ENCODE measurements at regions not wholly inside any gene's neighbourhood (a gene's known extent, or its start where the extent isn't known, plus 50 kb on each side); places are given as distances from the start of the nearest gene placed in this dataset.
A peak's percentile ranks its signal among the peaks of the same experiment; 100 is the strongest.

DNA sequence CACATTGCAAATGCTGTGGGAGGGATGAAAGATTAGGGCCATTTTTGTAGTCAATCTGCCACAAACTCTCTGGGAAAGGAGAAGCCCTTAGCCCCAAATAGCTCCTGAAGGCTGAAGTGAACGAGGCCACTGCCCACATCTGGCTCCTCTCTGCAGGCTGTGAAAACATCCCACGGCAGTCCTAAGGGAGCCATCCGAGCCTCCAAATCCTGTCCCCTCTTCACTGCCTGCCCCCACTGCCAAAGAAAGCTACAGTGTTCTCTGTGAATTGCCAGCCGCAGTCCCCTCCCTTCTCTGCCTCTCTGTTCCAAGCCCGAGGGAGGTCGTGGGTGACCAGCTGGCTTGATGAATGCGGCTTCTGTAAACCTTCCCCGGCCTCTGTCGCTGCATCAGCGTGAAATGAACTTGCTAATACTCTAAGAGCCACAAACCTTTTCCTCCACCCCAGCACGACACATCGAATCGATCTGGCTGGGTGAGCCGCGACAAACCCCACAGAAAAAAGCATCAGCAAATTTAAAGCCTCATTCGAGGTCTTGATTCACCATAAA is 180.7 kb upstream of the NRXN3 start:
- H3K27me3 ChIP-seq (ENCODE audit: control insufficient read depth in 3 of 3, insufficient read depth in 3 of 3, low read depth in 1 of 3, low read length in 3 of 3), result peaks cover 0 to 8% (median 0%) of the 10 kb centered on the region in 3 experiments
- no peak for DNase-seq (ENCODE audit: low spot score)
- no peaks in the 10 kb centered on the region for H3K36me3 ChIP-seq (replicated peaks in 1 of 2; ENCODE audit: control insufficient read depth in 2 of 2, insufficient read depth in 2 of 2, low read length in 2 of 2)
- H2BK12ac ChIP-seq (ENCODE audit: low read length), result no peak overlapping the region
- no peak overlapping the region for H3K4ac ChIP-seq (ENCODE audit: low read length)
- no CpG with 5 or more reads among the region's 16 CpGs for WGBS, 2 donors (ENCODE audit: extremely low coverage in 2 of 2, insufficient read length in 2 of 2, insufficient replicate concordance in 1 of 2)
- no peak overlapping the region for H3K14ac ChIP-seq (ENCODE audit: low read length)
- no peak overlapping the region for H2BK5ac ChIP-seq (ENCODE audit: low read length)
- no peaks in the 10 kb centered on the region for H3K79me1 ChIP-seq (ENCODE audit: low read depth, low read length)
- H3K4me1 ChIP-seq (ENCODE audit: control insufficient read depth in 2 of 2, insufficient read depth in 1 of 2, low read depth in 1 of 2, low read length in 2 of 2), result peaks cover 0 to 8% of the 10 kb centered on the region in 2 donors
- H3K27ac ChIP-seq (replicated peaks; ENCODE audit: low read length), result no peak overlapping the region
- H3K9ac ChIP-seq (ENCODE audit: low read depth, low read length, poor library complexity), result peak overlapping the region; percentile 45
- H3K4me2 ChIP-seq (ENCODE audit: insufficient read depth, low read length, poor library complexity, severe bottlenecking), result peak overlapping the region; percentile 12
- H2BK15ac ChIP-seq (ENCODE audit: low read length), result no peak overlapping the region
- no peak overlapping the region for H2BK120ac ChIP-seq (ENCODE audit: low read depth, low read length)
- H4K8ac ChIP-seq (ENCODE audit: low read depth, low read length), result no peak overlapping the region
- H3K23ac ChIP-seq (ENCODE audit: low read depth, low read length, poor library complexity), result no peak overlapping the region
- H2AK5ac ChIP-seq (ENCODE audit: low read depth, low read length), result no peak overlapping the region
- H3K9me3 ChIP-seq (replicated peaks in 1 of 2; ENCODE audit: control insufficient read depth in 2 of 2, insufficient read depth in 1 of 2, low read depth in 1 of 2, low read length in 2 of 2), result no peaks in the 10 kb centered on the region
- H4K91ac ChIP-seq (ENCODE audit: low read depth, low read length, poor library complexity), result no peak overlapping the region
- no peak overlapping the region for H3K4me3 ChIP-seq (ENCODE audit: low read length in 2 of 2)
- H3K18ac ChIP-seq (ENCODE audit: low read length), result no peak overlapping the region
- peak overlapping the region; percentile 49 for H2AFZ ChIP-seq (ENCODE audit: low read length)

DNA sequence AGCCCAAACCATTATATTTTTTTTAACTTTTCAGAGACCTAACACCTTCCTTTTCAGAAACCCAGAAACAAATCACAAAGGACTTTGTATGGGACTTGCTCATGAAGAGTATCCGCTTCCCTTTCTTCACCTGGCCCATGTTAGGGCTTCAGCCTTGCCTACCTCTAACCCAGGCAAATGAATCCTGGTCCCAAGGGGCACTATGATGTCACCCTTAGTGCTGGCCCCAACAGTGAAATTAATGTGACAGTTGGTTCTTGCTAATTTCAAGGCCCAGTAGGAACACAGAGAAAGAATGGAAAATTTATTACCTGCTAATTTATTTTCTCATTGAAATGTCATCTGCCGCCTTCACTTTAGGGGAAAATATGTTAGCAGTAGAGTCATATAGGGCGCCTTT is 179.8 kb upstream of the NRXN3 start:
- Histone ChIP-seq H2BK5ac (ENCODE audit: low read length) (no peak overlapping the region), H3K27me3 (ENCODE audit: control insufficient read depth in 3 of 3, insufficient read depth in 3 of 3, low read depth in 1 of 3, low read length in 3 of 3) (peaks cover 0 to 8% (median 0%) of the 10 kb centered on the region in 3 experiments), H3K9me3 (replicated peaks in 1 of 2; ENCODE audit: control insufficient read depth in 2 of 2, insufficient read depth in 1 of 2, low read depth in 1 of 2, low read length in 2 of 2) (no peaks in the 10 kb centered on the region), H3K4me1 (ENCODE audit: control insufficient read depth in 2 of 2, insufficient read depth in 1 of 2, low read depth in 1 of 2, low read length in 2 of 2) (peaks cover 0 to 6% of the 10 kb centered on the region in 2 donors), H4K8ac (ENCODE audit: low read depth, low read length) (no peak overlapping the region), H3K4ac (ENCODE audit: low read length) (no peak overlapping the region), H2AK5ac (ENCODE audit: low read depth, low read length) (no peak overlapping the region), H3K79me1 (ENCODE audit: low read depth, low read length) (no peaks in the 10 kb centered on the region), H3K36me3 (replicated peaks in 1 of 2; ENCODE audit: control insufficient read depth in 2 of 2, insufficient read depth in 2 of 2, low read length in 2 of 2) (no peaks in the 10 kb centered on the region), H4K91ac (ENCODE audit: low read depth, low read length, poor library complexity) (no peak overlapping the region), H2AFZ (ENCODE audit: low read length) (no peak overlapping the region), H2BK15ac (ENCODE audit: low read length) (no peak overlapping the region), H2BK120ac (ENCODE audit: low read depth, low read length) (no peak overlapping the region), H3K27ac (replicated peaks; ENCODE audit: low read length) (no peak overlapping the region), H3K9ac (ENCODE audit: low read depth, low read length, poor library complexity) (no peak overlapping the region), H3K4me3 (ENCODE audit: low read length in 2 of 2) (no peak overlapping the region), H3K18ac (ENCODE audit: low read length) (no peak overlapping the region), H3K14ac (ENCODE audit: low read length) (no peak overlapping the region), H3K4me2 (ENCODE audit: insufficient read depth, low read length, poor library complexity, severe bottlenecking) (no peak overlapping the region), H3K23ac (ENCODE audit: low read depth, low read length, poor library complexity) (no peak overlapping the region), H2BK12ac (ENCODE audit: low read length) (no peak overlapping the region)
- DNase-seq (ENCODE audit: low spot score), result no peak
- WGBS, 2 donors (ENCODE audit: extremely low coverage in 2 of 2, insufficient read length in 2 of 2, insufficient replicate concordance in 1 of 2), result no CpG with 5 or more reads among the region's 3 CpGs

DNA sequence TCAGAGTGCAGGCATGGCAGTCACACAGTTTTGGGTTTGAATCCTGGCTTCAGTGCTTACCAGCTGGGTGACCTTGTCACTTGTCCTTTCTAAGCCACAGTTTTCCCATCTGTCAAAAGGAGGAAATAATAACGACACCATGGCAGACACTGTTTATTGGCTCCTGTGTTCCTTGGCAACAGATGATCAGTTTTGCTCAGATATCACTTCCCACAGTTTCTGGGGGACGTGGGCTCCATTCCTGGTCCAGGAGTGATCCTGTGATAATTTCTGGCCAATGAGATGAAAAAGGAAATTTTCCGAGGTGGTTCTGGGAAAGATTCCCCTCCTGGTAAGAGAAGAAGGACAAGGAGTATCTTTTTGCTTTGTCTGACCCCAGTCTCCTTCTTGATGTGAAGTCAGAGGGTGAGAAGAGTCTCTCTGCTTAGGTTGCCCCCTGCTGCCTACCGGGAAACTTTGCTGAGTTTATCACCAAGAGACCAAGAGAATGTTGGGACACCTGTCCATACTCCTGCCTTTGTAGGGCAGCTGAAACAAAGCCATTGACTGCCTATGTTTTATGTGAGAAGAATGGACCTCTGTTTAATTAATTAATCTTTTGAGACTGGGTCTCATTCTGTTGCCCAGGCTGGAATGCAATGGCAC is 178.9 kb upstream of the NRXN3 start:
- Histone ChIP-seq H3K14ac (ENCODE audit: low read length) (no peak overlapping the region), H4K91ac (ENCODE audit: low read depth, low read length, poor library complexity) (no peak overlapping the region), H3K9me3 (replicated peaks in 1 of 2; ENCODE audit: control insufficient read depth in 2 of 2, insufficient read depth in 1 of 2, low read depth in 1 of 2, low read length in 2 of 2) (no peaks in the 10 kb centered on the region), H2AFZ (ENCODE audit: low read length) (no peak overlapping the region), H3K4me3 (ENCODE audit: low read length in 2 of 2) (no peak overlapping the region), H3K4me2 (ENCODE audit: insufficient read depth, low read length, poor library complexity, severe bottlenecking) (no peak overlapping the region), H3K4ac (ENCODE audit: low read length) (no peak overlapping the region), H3K36me3 (replicated peaks in 1 of 2; ENCODE audit: control insufficient read depth in 2 of 2, insufficient read depth in 2 of 2, low read length in 2 of 2) (no peaks in the 10 kb centered on the region), H3K23ac (ENCODE audit: low read depth, low read length, poor library complexity) (no peak overlapping the region), H2BK12ac (ENCODE audit: low read length) (no peak overlapping the region), H2BK15ac (ENCODE audit: low read length) (no peak overlapping the region), H3K18ac (ENCODE audit: low read length) (no peak overlapping the region), H3K79me1 (ENCODE audit: low read depth, low read length) (no peaks in the 10 kb centered on the region), H2BK5ac (ENCODE audit: low read length) (no peak overlapping the region), H2AK5ac (ENCODE audit: low read depth, low read length) (no peak overlapping the region), H3K27me3 (ENCODE audit: control insufficient read depth in 3 of 3, insufficient read depth in 3 of 3, low read depth in 1 of 3, low read length in 3 of 3) (peaks cover 0 to 8% (median 0%) of the 10 kb centered on the region in 3 experiments), H3K9ac (ENCODE audit: low read depth, low read length, poor library complexity) (no peak overlapping the region), H3K4me1 (ENCODE audit: control insufficient read depth in 2 of 2, insufficient read depth in 1 of 2, low read depth in 1 of 2, low read length in 2 of 2) (peaks cover 0 to 6% of the 10 kb centered on the region in 2 donors), H2BK120ac (ENCODE audit: low read depth, low read length) (no peak overlapping the region), H4K8ac (ENCODE audit: low read depth, low read length) (no peak overlapping the region), H3K27ac (replicated peaks; ENCODE audit: low read length) (no peak overlapping the region)
- DNase-seq (ENCODE audit: low spot score), result no peak
- no CpG with 5 or more reads among the region's 4 CpGs for WGBS, 2 donors (ENCODE audit: extremely low coverage in 2 of 2, insufficient read length in 2 of 2, insufficient replicate concordance in 1 of 2)

DNA sequence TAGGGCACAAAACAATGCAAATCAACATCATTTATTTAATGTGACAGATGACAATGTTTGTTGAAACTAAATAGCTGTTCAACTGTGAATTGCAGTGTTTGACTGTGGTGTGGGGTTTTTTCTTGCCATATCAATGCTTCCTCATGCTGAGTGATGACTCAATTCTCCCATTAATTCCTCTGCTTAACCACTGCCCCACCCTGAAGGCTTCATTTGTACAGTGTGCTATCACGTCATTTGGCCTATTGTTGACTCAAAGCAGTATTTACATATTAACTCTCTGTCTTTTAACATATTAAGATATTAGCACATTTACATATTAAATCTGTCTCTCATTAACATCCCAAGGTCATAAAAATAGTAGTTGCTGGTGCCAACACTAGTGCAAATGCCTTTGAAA is 164.8 kb upstream of the NRXN3 start:
- Histone ChIP-seq H3K23ac (ENCODE audit: low read depth, low read length, poor library complexity) (no peak overlapping the region), H2BK5ac (ENCODE audit: low read length) (no peak overlapping the region), H3K79me1 (ENCODE audit: low read depth, low read length) (no peaks in the 10 kb centered on the region), H3K4me2 (ENCODE audit: insufficient read depth, low read length, poor library complexity, severe bottlenecking) (no peak overlapping the region), H2BK15ac (ENCODE audit: low read length) (no peak overlapping the region), H3K14ac (ENCODE audit: low read length) (no peak overlapping the region), H4K8ac (ENCODE audit: low read depth, low read length) (no peak overlapping the region), H3K27ac (replicated peaks; ENCODE audit: low read length) (no peak overlapping the region), H2AFZ (ENCODE audit: low read length) (no peak overlapping the region), H2AK5ac (ENCODE audit: low read depth, low read length) (no peak overlapping the region), H3K4ac (ENCODE audit: low read length) (no peak overlapping the region), H3K27me3 (ENCODE audit: control insufficient read depth in 3 of 3, insufficient read depth in 3 of 3, low read depth in 1 of 3, low read length in 3 of 3) (no peaks in the 10 kb centered on the region), H2BK12ac (ENCODE audit: low read length) (no peak overlapping the region), H3K36me3 (replicated peaks in 1 of 2; ENCODE audit: control insufficient read depth in 2 of 2, insufficient read depth in 2 of 2, low read length in 2 of 2) (no peaks in the 10 kb centered on the region), H3K18ac (ENCODE audit: low read length) (no peak overlapping the region), H4K91ac (ENCODE audit: low read depth, low read length, poor library complexity) (no peak overlapping the region), H3K4me1 (ENCODE audit: control insufficient read depth in 2 of 2, insufficient read depth in 1 of 2, low read depth in 1 of 2, low read length in 2 of 2) (no peaks in the 10 kb centered on the region), H2BK120ac (ENCODE audit: low read depth, low read length) (no peak overlapping the region), H3K4me3 (ENCODE audit: low read length in 2 of 2) (no peak overlapping the region), H3K9ac (ENCODE audit: low read depth, low read length, poor library complexity) (no peak overlapping the region), H3K9me3 (replicated peaks in 1 of 2; ENCODE audit: control insufficient read depth in 2 of 2, insufficient read depth in 1 of 2, low read depth in 1 of 2, low read length in 2 of 2) (peaks cover 0 to 2% of the 10 kb centered on the region in 2 donors)
- DNase-seq (ENCODE audit: low spot score), result no peak
- no CpG with 5 or more reads among the region's 1 CpG for WGBS, 2 donors (ENCODE audit: extremely low coverage in 2 of 2, insufficient read length in 2 of 2, insufficient replicate concordance in 1 of 2)

Data from neuronal stem cell (in vitro differentiated cells).